Lower leg skin (tissue), 4 donors: ENCODE measurements at regions not wholly inside any gene's neighbourhood (a gene's known extent, or its start where the extent isn't known, plus 50 kb on each side); places are given as distances from the start of the nearest gene placed in this dataset.

ENCODE experiments used
- DNase-seq, 2 donors: peaks; one replicate each; pipeline ENCODE4 v3.0.0-alpha.2; 2019; ENCODE audit warnings: low spot score in 2 of 2
- H3K4me3 ChIP-seq: fragments of 200-600 bp; sonication (generic); 2 replicates; pipeline ENCODE4 v1.5.1; 2017; ENCODE audit warnings: mild to moderate bottlenecking, low read depth; ENCODE audit not compliant: poor library complexity, severe bottlenecking
- CTCF ChIP-seq, 3 donors: fragments of 450-650 bp; IDR thresholded peaks; one replicate each; pipeline ENCODE4 v1.5.1; 2016; ENCODE audit warnings: antibody characterized with exemption in 3 of 3, mild to moderate bottlenecking in 3 of 3, moderate library complexity in 2 of 3
- POLR2A ChIP-seq, 2 donors: fragments of 450-650 bp; IDR thresholded peaks; one replicate each; pipeline ENCODE4 v1.6.1; 2016 to 2017; ENCODE audit warnings: antibody characterized with exemption in 2 of 2, mild to moderate bottlenecking in 1 of 2, moderate library complexity in 1 of 2
- WGBS, 2 donors: methylation state at CpG; one replicate each; pipeline ENCODE4 v1.1.5; 2018; 5-methylcytosine and 5-hydroxymethylcytosine counted together
- intact Hi-C: fragments of 100-400 bp; cut with DNase I; formaldehyde crosslinking; loops from one replicate; pipeline ENCODE4 v1.15.0; 2023; ENCODE audit warnings: low total_unique reads

- intact Hi-C loops, result no loop called here
- TF ChIP-seq POLR2A (IDR thresholded peaks at IDR 0.05) (no peak), CTCF (IDR thresholded peaks at IDR 0.05) (no peak)
- no peak for DNase-seq
- no peak overlapping the region for H3K4me3 ChIP-seq
- 22 to 24% methylated on average over 1 of the region's 1 CpG for WGBS, 2 donors
Measured at GRCh38 chr10:4698075-4698474, 127.9 kb upstream of the AKR1E2 start.

- no peak overlapping the region for H3K4me3 ChIP-seq
- WGBS, 2 donors, result 90 to 94% methylated on average over 3 of the region's 3 CpGs
- no peak for DNase-seq
- TF ChIP-seq POLR2A (IDR thresholded peaks at IDR 0.05) (no peak), CTCF (IDR thresholded peaks at IDR 0.05) (no peak)
- intact Hi-C loops, result no loop called here
Measured at GRCh38 chr10:4696186-4696585, 129.8 kb upstream of the AKR1E2 start.

- 90 to 93% methylated on average over 4 of the region's 4 CpGs for WGBS, 2 donors
- no peak for DNase-seq
- no peak for TF ChIP-seq POLR2A (IDR thresholded peaks at IDR 0.05)
- intact Hi-C loops, result no loop called here
- no peak overlapping the region for H3K4me3 ChIP-seq
Measured at GRCh38 chr10:4693967-4694366, 132.0 kb upstream of the AKR1E2 start.

GRCh38 chr10:4692206-4692605, 133.8 kb upstream of the AKR1E2 start:
- WGBS, 2 donors, result 87 to 98% methylated on average over 2 of the region's 2 CpGs
- TF ChIP-seq CTCF (IDR thresholded peaks at IDR 0.05) (no peak), POLR2A (IDR thresholded peaks at IDR 0.05) (no peak)
- no peak for DNase-seq
- intact Hi-C loops, result no loop called here
- no peak overlapping the region for H3K4me3 ChIP-seq

GRCh38 chr10:4691776-4692175, 134.2 kb upstream of the AKR1E2 start:
- H3K4me3 ChIP-seq, result no peak overlapping the region
- no peak for DNase-seq
- WGBS, 2 donors, result 48 to 55% methylated on average over 3 of the region's 5 CpGs
- no peak for TF ChIP-seq CTCF (IDR thresholded peaks at IDR 0.05)
- no peak for TF ChIP-seq POLR2A (IDR thresholded peaks at IDR 0.05)
- intact Hi-C loops, result no loop called here

GRCh38 chr10:4691301-4691700, 134.7 kb upstream of the AKR1E2 start:
- H3K4me3 ChIP-seq, result no peak overlapping the region
- TF ChIP-seq POLR2A (IDR thresholded peaks at IDR 0.05), result no peak
- TF ChIP-seq CTCF (IDR thresholded peaks at IDR 0.05), result no peak
- intact Hi-C loops, result no loop called here
- no peak for DNase-seq
- WGBS, 2 donors, result 42 to 45% methylated on average over 4 of the region's 4 CpGs
